HEK293T (cell line): ENCODE measurements at regions not wholly inside any gene's neighbourhood (a gene's known extent, or its start where the extent isn't known, plus 50 kb on each side); places are given as distances from the start of the nearest gene placed in this dataset.

Experiments used
- CTCF ChIA-PET: fragments of 350-600 bp; formaldehyde crosslinking; extraction: SDS; loops from one replicate; lab custom pipeline; 2021; ENCODE audit warnings: antibody characterized with exemption, inconsistent platforms; lab: Yijun Ruan, JAX
- POLR2A ChIA-PET: fragments of 350-600 bp; formaldehyde crosslinking; extraction: SDS; loops from one replicate; lab custom pipeline; 2020; ENCODE audit warnings: antibody characterized with exemption, inconsistent platforms; lab: Yijun Ruan, JAX
- DNase-seq: peaks from one replicate; pipeline ENCODE4 v3.0.0; 2012; ENCODE audit warnings: mixed read lengths; ENCODE audit errors: extremely low spot score
- ARNT ChIP-seq: fragments of 450-650 bp; IDR thresholded peaks from 2 replicates; pipeline ENCODE4 v1.6.1; 2017; ENCODE audit warnings: mild to moderate bottlenecking
- BHLHE40 ChIP-seq: fragments of 450-650 bp; IDR thresholded peaks from 2 replicates; pipeline ENCODE4 v1.6.1; 2016; ENCODE audit warnings: mild to moderate bottlenecking, moderate library complexity, borderline replicate concordance
- CTBP1 ChIP-seq: fragments of 450-650 bp; IDR thresholded peaks from 2 replicates; pipeline ENCODE4 v1.6.1; 2016; ENCODE audit warnings: borderline replicate concordance
- ELF4 ChIP-seq: fragments of 450-650 bp; IDR thresholded peaks from 2 replicates; pipeline ENCODE4 v1.6.1; 2017; ENCODE audit warnings: antibody characterized with exemption
- FOXA1 ChIP-seq: fragments of 450-650 bp; IDR thresholded peaks from 2 replicates; pipeline ENCODE4 v1.6.1; 2016; ENCODE audit warnings: mild to moderate bottlenecking
- FOXK2 ChIP-seq: fragments of 450-650 bp; IDR thresholded peaks from 2 replicates; pipeline ENCODE4 v1.6.1; 2016; ENCODE audit warnings: mild to moderate bottlenecking
- FOXM1 ChIP-seq: fragments of 450-650 bp; IDR thresholded peaks from 2 replicates; pipeline ENCODE4 v1.6.1; 2017; ENCODE audit warnings: mild to moderate bottlenecking, borderline replicate concordance
- HDGF ChIP-seq: fragments of 450-650 bp; IDR thresholded peaks from 2 replicates; pipeline ENCODE4 v1.6.1; 2017; ENCODE audit warnings: antibody characterized with exemption, borderline replicate concordance
- L3MBTL2 ChIP-seq: fragments of 450-650 bp; conservative IDR thresholded peaks from 2 replicates; pipeline ENCODE4 v1.6.1; 2016; ENCODE audit warnings: mild to moderate bottlenecking
- LEF1 ChIP-seq: fragments of 450-650 bp; IDR thresholded peaks from 2 replicates; pipeline ENCODE4 v1.6.1; 2017; ENCODE audit warnings: mild to moderate bottlenecking, borderline replicate concordance
- NFRKB ChIP-seq: fragments of 450-650 bp; IDR thresholded peaks from 2 replicates; pipeline ENCODE4 v1.6.1; 2016; ENCODE audit warnings: mild to moderate bottlenecking, moderate library complexity
- PKNOX1 ChIP-seq: fragments of 450-650 bp; IDR thresholded peaks from 2 replicates; pipeline ENCODE4 v1.6.1; 2016
- SP1 ChIP-seq: fragments of 450-650 bp; IDR thresholded peaks from 2 replicates; pipeline ENCODE4 v1.6.1; 2017
- SUZ12 ChIP-seq: fragments of 450-650 bp; IDR thresholded peaks from 2 replicates; pipeline ENCODE4 v1.6.1; 2016; ENCODE audit warnings: mild to moderate bottlenecking
- TARDBP ChIP-seq: fragments of 450-650 bp; IDR thresholded peaks from 2 replicates; pipeline ENCODE4 v1.6.1; 2016
- ZNF384 ChIP-seq: fragments of 450-650 bp; IDR thresholded peaks from 2 replicates; pipeline ENCODE4 v1.6.1; 2016

- no peak for DNase-seq
- TF ChIP-seq ARNT (no peak), L3MBTL2 (no peak), ZNF384 (no peak), SUZ12 (no peak), CTBP1 (no peak), LEF1 (no peak), ELF4 (no peak), NFRKB (no peak), FOXM1 (no peak), HDGF (no peak), TARDBP (no peak), PKNOX1 (no peak), FOXK2 (no peak), BHLHE40 (no peak), SP1 (no peak)
- POLR2A ChIA-PET = interaction anchor here (1.2 kb wide), 1 partner anchor 21 kb away, joined by 3 read pairs; no protein-coding TSS in a partner anchor
- CTCF ChIA-PET = no interaction called here
These were observed 184.5 kb upstream of the NFE2L3 start for GRCh38 chr7:25967278-25968204.

- DNase-seq = no peak
- TF ChIP-seq HDGF = no peak
- TF ChIP-seq BHLHE40 = no peak
- TF ChIP-seq L3MBTL2 = no peak
- no peak for TF ChIP-seq ZNF384
- no peak for TF ChIP-seq FOXA1
- no peak for TF ChIP-seq PKNOX1
- TF ChIP-seq SUZ12 = no peak
- no peak for TF ChIP-seq LEF1
- TF ChIP-seq NFRKB = no peak
- no peak for TF ChIP-seq ELF4
- TF ChIP-seq SP1 = no peak
- no peak for TF ChIP-seq ARNT
- no peak for TF ChIP-seq CTBP1
- TF ChIP-seq TARDBP = no peak
- no peak for TF ChIP-seq FOXM1
- no peak for TF ChIP-seq FOXK2
- POLR2A ChIA-PET = interaction anchor here (1.2 kb wide), 1 partner anchor 20 kb away, joined by 3 read pairs; no protein-coding TSS in a partner anchor
- CTCF ChIA-PET = no interaction called here
These were observed 183.6 kb upstream of the NFE2L3 start for GRCh38 chr7:25968205-25968993.

- TF ChIP-seq FOXA1 (no peak), SP1 (no peak), CTBP1 (no peak), BHLHE40 (no peak), NFRKB (no peak), L3MBTL2 (no peak), ZNF384 (no peak), ARNT (no peak), FOXM1 (no peak), HDGF (no peak), TARDBP (no peak), FOXK2 (no peak), SUZ12 (no peak), LEF1 (no peak), ELF4 (no peak), PKNOX1 (no peak)
- DNase-seq = no peak
- CTCF ChIA-PET = no interaction called here
- POLR2A ChIA-PET = no interaction called here
These were observed 181.6 kb upstream of the NFE2L3 start for GRCh38 chr7:25970356-25970755.

- TF ChIP-seq PKNOX1 = no peak
- no peak for TF ChIP-seq TARDBP
- no peak for TF ChIP-seq SP1
- ChIA-PET POLR2A (no interaction called here), CTCF (no interaction called here)
These were observed 181.1 kb upstream of the NFE2L3 start for GRCh38 chr7:25970911-25971310.

GRCh38 chr7:25976630-25977029, 175.4 kb upstream of the NFE2L3 start:
- POLR2A ChIA-PET = no interaction called here
- DNase-seq = no peak
- CTCF ChIA-PET = no interaction called here
- TF ChIP-seq FOXM1 (no peak), PKNOX1 (no peak), SUZ12 (no peak), L3MBTL2 (no peak), SP1 (no peak)

More at GRCh38 chr7:25970911-25971310, 181.1 kb upstream of the NFE2L3 start:
- no peak for DNase-seq
